ENCODE measurements at regions not wholly inside any gene's neighbourhood (a gene's known extent, or its start where the extent isn't known, plus 50 kb on each side); places are given as distances from the start of the nearest gene placed in this dataset.
"Not testable (repeated sequence)": the region's sequence is repeated elsewhere in the genome, so short reads cannot be mapped to it uniquely, and the experiment has no call there.

DNA sequence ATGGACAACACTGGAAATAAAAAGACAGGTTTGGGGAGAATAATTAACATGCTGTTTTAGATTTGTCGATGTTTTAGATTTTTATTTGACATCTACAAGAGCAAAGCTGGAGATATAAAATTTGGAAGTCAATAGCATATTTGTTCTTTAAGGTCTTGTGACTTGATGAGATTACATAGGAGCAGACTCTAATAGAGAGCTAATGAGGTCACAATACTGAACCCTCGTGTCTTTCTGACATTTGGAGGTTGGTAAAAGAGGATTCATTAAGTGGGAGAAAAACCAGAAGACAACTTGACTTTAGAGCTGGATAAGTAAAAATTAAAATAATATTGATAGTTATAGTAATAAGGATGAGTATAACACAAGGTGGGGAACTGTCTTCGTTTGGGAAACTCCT lies 322.7 kb upstream of the SEMA6A start:
- DNase-seq (ENCODE audit: low read depth in 3 of 3, low spot score in 2 of 3), result no peak

DNA sequence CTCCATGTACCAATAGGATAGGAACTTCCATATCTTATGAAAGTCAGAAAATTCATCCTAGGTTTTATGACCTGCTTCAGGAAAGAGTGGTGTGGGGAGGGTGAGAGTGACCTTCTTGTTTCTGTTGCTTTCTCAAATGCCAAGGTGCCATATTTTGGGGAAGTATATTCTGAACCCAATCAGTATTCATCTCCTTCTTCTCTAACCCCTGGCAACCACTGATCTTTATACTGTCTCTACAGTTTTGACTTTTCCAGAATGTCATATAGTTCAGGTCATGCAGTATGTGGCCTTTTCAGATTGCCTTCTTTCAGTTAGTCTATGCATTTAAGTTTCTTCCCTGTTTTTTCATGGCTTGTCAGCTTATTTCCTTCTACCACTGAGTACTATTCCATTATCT lies 321.4 kb upstream of the SEMA6A start:
- DNase-seq (ENCODE audit: low read depth in 3 of 3, low spot score in 2 of 3), result no peak

DNA sequence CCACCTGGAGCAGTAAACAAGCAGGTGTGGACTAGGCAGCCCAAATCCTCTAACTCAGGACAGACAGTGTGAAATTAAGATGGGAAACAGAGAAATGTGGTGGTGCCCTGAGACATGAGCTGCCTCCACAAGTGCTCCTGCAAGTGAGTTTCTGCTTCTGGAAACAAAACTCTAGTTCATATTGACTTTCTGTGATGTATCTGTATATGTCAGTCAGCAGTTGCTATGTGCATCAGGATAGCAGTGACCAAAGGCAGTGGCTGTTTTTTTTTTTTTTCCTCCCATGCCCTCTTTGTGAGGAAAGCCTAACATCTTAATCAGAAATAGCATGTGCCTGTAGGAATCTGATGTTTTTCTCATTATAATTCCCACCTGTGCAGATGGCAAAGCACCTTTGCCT lies 318.4 kb upstream of the SEMA6A start:
- DNase-seq (ENCODE audit: low read depth in 3 of 3, low spot score in 2 of 3), result no peak

DNA sequence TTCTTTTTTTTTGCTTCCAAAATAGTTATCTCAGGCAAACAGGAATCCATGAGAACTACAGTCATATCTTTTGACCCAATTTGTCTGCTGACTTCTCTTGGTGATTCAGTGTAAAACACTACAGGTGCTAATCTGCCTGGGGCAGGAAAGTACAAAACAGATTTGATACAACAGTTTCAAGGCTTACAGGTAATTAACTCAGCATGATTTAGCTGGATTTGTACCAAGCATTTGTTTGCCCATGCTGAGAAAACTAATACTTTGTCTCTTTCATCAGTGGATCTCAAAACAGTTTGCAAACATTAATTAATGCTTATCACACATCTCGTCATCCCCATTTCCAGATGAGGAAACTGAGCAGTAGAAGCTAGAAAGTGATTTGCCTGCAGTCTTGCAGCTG lies 312.5 kb upstream of the SEMA6A start:
- DNase-seq (ENCODE audit: low read depth in 3 of 3, low spot score in 2 of 3), result no peak

DNA sequence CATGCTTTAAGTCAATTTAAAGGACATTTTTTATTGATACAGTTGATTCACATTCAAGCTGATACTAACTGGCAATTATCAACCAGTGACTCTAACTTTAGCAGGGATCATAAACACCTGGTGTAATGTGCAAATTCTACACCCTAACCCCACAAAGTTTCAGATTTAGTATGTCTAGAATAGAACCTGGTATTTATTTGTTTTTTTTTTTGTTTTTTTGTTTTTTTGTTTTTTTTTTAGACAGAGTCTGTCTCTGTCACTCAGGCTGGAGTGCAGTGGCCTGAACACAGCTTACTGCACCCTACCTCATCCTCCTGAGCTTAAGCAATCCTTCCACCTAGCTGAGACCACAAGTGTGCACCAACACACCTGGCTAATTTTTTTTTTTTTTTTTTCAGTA lies 311.2 kb upstream of the SEMA6A start:
- DNase-seq (ENCODE audit: low read depth in 3 of 3, low spot score in 2 of 3), result no peak

DNA sequence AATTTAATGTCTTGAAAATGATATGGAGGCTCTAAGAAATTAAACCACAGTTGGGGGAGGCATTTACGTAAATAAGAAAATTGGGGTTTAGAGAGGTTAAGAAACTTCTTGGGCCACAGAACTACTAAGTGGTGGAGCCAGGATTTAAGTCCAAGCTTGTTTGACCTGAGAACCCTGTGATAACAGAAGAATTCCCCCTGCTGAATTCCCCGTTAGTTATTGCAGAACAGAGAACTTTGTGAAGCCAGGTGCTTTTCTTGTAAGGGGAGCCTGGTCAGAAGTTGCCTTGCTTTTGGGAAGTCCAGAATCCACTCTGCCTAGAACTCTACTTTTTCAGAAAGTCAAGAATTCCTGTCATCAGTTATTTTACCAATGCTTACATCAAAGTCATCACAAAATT lies 309.3 kb upstream of the SEMA6A start:
- no peak for DNase-seq (ENCODE audit: low read depth in 3 of 3, low spot score in 2 of 3)

DNA sequence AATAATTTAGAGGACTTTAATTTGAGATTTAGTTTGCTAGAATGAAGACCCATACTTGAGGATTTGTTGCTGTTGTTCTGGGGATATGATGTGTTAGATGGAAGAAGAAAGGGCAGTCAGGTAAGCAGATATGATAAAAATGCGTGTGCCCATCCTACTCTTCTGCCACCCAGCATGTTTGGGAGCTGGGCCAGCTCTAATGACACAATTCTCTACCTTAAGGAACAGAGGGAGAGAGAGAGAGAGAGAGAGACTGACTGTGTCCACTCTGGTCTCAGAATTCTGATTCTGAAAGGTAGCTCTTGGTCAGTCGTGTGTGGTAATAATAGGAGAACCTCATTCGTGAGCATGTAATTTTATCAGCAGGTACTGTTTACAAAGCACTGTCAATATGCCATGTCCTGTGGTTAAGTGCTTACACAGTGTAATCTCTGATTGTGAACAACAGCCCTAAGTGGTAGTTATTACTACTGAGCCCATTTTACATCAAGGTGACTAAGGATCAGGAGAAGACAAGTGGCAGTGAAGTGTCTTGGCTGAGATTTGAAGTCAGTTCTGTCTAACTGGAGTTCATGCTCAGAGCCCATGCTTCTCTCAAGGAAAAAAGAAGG lies 307.4 kb upstream of the SEMA6A start:
- no peak for DNase-seq (ENCODE audit: low read depth in 3 of 3, low spot score in 2 of 3)

DNA sequence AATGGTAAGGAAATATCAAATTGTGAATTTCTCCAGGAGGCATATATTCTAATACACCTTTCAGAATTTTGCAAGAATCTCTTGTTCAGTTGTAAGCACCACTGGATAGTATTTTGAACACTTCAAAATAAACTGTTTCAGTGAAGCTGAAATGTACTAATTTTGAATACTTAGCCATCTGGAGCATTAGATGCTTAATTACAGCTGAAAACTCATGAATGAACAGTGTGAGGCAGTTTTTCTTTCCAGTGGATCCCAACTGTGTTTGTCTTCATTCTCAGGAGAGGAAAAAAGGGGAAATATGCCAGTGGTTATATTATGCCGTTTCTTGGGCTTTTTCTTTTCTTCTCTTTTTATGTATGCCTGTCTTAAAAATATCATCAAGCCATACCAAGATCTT lies 306.0 kb upstream of the SEMA6A start:
- no peak for DNase-seq (ENCODE audit: low read depth in 3 of 3, low spot score in 2 of 3)

DNA sequence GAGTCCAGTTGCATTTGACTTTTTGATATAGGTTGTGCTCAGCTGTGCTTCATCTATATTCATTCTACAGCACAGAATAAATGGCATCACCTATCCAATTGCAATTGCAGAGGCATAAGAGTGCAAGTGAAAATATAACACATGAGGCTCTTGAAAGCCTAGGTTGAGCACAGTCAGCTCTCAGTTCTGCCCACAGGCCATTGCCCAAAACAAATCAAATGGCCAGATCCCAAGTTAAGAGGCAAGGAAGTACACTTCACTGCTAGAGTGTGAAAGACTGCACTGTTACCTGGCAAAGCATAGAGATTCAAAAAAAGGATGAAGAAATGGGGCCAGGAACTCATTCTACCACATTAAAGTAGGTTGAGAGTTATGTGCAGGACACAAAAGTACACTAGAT lies 305.5 kb upstream of the SEMA6A start:
- no peak for DNase-seq (ENCODE audit: low read depth in 3 of 3, low spot score in 2 of 3)

DNA sequence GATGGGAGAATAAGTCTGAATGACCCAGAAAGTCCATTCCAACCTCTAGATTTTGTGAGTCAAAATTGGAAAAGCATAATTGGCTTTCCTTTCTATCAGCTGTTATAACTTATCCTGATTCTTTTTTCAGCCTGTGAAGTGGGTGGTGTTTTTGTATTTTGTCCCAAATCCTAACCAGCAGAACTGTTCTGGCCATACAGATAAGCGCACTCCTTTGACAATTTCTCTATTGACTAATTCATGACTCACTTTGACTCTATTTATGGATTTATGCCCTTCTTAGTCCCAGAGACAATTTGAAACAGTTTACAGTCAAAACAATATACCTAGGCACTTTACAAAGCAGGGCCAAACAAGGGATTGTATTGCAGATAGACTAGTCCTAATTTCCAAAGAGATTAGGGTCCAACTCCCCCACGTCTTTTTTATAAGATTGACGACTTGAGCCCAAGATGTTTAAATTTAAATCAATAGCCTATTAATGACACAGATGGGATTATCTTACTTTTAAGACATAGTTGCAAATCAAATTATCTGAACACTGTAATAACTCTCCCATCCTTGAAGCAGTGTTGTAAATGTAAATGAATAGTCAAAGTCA lies 301.7 kb upstream of the SEMA6A start:
- DNase-seq (ENCODE audit: low read depth in 3 of 3, low spot score in 2 of 3), result no peak

DNA sequence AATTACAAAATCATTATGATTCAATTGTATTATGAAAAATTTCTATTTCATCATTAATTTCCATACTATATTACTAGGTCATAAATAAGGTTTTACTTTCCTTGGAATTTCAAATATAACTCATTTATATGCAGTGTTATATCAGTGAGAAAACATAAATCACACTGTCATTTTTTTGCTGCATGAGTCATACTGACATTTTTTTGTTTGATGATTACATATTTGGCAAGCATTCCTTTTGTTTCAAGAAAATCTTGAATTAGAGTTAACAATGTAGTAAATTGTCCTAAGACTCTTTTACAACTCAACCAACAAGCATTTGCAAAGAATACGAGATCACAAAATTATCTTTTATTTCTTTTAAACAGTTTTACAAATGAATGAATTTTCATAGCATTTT lies 298.4 kb upstream of the SEMA6A start:
- no peak for DNase-seq (ENCODE audit: low read depth in 3 of 3, low spot score in 2 of 3)

DNA sequence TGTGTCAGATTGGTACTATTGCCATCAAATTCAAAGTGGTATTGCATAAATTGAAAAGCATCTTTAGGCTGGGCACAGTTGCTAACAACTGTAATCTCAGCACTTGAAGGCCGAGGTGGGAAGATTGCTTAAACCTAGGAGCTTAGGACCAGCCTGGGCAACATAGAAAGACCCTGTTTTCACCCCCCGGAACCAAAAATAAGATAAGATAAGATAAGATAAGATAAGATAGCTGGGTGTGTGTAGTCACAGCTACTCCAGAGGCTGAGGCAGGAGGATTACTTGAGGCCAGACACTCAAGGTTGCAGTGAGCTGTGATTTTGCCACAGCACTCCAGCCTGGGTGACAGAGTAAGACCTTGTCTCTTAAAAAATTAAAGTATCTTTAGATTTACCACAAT lies 297.9 kb upstream of the SEMA6A start:
- DNase-seq (ENCODE audit: low read depth in 3 of 3, low spot score in 2 of 3), result no peak

DNA sequence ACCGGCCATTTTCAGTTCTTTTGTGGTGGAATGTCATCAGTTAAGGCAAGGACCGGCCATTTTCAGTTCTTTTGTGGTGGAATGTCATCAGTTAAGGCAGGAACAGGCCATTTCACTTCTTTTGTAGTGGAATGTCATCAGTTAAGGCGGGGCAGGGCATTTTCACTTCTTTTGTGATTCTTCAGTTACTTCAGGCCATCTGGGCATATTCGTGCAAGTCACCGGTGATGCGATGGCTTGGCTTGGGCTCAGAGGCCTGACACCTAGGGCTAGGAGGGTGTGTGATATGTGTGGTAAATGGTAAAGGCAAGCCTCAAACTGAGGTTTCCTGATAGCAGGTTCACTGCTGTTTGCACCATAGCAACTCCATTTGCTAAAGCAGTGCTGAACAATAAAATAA lies 293.2 kb upstream of the SEMA6A start:
- not testable (repeated sequence) for DNase-seq (ENCODE audit: low read depth in 3 of 3, low spot score in 2 of 3)

DNA sequence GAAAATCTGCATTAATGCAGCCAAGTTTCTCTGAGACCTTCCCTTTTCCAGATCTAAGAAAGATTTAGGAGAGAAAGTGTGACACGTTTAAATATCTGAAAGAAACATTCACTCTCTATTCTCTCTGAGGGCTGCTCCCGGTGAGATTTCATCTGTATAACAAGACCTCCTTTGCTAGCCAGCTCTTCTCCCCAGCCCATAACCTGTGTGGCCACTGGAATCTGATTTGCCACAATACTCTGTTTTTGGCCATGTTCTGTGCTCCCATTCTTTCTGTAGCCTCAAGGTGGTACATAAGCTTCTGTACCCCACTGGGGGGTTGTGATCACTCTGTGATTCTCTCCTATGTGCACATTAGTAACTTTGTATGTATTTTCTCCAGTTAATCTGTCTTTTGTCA lies 291.0 kb upstream of the SEMA6A start:
- no peak for DNase-seq (ENCODE audit: low read depth in 3 of 3, low spot score in 2 of 3)

DNA sequence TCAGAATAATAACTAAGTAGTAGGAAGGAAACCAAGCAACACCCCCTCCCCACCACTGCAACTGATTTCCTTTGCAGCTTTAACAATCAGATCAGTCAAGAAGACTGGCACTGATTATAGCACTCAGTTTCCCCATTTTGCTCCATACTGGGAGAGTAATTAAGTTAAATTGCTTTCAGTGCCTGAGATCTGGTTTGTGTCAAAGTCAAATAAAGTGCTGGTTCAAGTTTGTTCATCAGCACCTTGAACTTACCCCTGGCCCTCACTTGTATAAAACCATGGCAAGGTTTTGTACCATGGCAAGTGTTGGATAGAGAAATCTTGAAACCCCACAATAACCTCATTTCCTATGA lies 290.2 kb upstream of the SEMA6A start:
- DNase-seq (ENCODE audit: low read depth in 3 of 3, low spot score in 2 of 3), result no peak

DNA sequence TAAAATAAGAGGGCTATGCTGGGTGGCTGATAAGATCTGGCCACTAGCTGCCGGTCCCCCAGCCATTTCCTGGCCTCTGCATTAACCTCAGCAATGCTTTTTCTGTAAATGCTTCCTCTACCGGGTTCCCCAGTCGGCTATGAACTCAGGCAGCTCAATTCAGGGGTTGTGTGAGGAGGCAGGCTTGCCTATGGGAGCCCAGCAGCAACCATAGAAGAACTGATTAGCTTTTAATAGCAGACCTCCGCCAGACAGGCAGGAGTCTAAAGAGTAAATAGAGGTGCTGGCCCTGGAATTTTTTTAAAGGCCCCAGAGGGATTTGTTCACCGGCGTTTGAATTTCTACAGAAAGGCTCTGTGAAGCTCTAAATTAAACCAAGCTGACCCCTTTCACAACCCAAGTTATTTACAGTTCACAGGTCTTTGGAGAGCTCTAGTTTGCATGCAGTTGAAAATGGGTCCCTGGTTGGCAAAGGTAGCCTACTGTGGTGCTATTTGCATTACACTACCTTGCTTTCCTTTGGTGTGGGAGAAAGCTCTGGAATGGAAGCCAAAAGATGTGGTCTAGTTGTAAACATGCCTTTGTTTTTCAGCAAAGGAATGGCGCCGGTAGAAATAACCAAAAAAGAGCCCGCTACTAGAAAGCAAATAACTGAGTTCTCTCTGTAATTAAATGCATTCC lies 289.7 kb upstream of the SEMA6A start:
- no peak for DNase-seq (ENCODE audit: low read depth in 3 of 3, low spot score in 2 of 3)

DNA sequence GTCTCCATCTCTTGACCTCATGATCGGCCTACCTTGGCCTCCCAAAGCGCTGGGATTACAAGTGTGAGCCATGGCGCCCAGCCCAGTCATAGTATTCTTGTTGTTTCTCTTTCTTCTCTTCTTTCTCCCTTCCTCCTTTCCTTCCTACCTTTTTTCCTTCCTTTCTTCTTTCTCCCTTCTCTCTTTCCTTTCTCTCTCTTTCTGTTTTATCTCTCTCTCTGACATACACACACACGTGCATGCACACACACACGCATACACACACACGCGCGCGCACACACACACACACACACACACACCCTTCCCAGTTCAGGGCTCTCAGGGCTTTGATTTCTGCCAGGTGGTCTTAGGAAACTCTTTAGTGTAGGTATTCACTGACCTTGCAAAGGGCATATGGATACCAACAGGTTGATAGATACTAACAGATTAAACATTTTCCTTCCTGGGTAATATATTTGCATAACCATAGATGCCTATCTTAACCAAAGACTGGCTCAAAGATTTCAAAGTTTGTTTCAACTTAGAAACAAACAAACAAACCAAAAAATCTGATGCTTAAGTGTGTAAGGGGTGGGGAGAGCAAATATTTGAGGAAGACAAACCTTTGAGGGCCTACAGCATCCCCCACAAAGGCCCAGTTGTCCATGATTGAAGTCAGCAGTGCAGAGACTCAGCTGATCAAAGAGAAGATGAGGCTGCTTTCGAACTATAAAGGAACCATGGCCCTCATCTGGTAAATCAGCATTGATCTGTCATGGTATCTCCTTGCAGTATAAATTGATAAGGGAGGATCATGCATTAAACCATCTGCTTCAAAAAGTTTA lies 288.2 kb upstream of the SEMA6A start:
- no peak for DNase-seq (ENCODE audit: low read depth in 3 of 3, low spot score in 2 of 3)

DNA sequence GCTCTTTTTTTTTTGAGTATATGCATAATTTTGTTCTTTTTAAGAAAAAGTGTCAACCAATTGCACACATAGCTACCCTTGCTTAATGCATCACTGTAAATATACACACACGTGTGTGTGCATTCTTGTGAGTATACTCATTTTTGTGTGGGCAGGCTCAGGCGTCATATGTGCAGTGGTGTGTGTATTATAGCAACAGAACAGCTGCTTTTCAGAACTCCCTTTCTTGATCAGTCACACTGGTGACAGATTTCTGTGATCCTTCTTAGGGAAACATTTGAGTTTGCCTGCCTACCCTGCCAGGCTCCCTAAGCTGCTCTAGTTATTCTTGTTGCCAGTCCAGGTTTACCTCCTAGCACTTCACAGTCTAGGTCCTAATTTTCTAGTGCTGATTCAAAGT lies 287.0 kb upstream of the SEMA6A start:
- no peak for DNase-seq (ENCODE audit: low read depth in 3 of 3, low spot score in 2 of 3)

DNA sequence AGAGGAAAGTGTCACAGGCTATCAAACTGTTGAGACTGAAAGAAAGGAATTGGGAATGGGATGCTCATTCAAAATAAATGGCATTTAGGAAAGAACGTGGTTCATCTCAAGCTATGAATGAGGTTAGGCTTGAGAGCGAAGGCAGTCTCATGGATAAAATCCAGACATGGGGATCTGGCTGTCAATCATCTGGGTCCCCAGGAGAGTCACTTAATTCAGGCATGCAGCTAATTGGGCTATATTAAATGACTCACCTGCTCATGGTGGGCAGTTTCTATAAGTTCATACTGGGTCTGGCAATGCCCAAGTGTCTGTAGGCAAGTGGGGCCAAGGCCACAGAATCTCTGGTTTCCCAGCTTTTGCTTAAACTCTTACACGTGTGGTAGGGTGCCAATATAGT lies 286.5 kb upstream of the SEMA6A start:
- DNase-seq (ENCODE audit: low read depth in 3 of 3, low spot score in 2 of 3), result no peak

DNA sequence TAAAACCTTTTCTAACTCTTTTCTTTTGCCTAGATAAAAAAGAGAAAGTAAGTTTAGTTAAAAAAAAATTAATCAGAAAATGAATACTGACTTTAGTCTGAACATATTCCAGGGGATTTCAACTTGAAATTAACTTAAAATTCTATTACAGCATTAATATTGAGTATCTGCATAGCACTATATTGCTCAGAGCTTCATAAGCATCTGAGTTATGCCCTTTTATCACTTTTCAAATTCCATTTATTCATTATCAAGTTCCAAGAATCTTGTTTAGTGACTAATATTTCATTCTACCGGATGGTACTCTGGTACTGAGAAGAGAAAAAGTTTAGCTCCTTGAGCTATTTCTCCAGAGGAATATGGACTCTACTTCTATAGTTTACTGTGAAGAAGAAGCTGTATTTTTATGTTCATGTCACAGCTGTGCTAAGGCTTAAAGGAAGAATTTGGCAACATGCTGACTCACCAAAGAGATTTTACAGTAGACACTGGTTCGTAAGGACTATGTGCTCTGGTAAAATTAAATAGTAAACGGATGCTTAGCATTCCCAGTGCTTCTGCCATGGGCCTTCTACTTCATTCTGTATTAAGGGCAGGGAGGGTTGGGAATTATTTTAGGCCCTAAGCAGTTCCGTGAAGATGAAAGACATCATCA lies 285.2 kb upstream of the SEMA6A start:
- no peak for DNase-seq (ENCODE audit: low read depth in 3 of 3, low spot score in 2 of 3)

DNA sequence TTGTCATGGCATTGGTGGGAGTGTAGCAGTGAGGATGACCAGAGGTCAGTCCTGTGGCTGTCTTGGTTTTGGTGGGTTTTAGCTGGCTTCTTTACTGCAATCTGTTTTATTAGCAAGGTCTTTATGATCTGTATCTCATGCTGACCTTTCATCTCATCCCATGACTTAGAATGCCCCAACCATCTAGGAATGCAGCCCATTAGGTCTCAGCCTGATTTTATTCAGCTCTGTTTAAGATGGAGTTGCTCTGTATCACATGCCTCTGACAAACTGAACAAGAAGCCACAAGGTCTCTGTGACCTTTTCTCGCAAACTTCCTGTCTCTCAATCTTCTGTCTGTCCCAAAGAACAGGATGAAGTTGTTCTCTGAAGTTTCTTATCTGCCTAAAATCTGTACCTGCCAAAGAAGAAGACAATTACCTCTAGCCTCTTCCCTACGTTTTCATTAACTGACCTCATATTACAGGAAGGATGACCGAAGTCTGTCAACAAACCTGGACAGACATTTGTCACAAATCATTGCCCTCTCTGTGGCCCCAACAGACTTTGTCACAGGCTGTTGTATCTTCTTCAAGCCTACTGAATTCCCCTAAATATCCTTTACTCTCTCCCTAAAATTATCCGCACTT lies 284.2 kb upstream of the SEMA6A start:
- DNase-seq (ENCODE audit: low read depth in 3 of 3, low spot score in 2 of 3), result no peak
